Activated CD4-positive, alpha-beta T cell treated with anti-CD3 and anti-CD28 coated beads, Interleukin-2, amount 50 U/mL, for 24 hours (primary cell): ENCODE measurements at regions not wholly inside any gene's neighbourhood (a gene's known extent, or its start where the extent isn't known, plus 50 kb on each side); places are given as distances from the start of the nearest gene placed in this dataset.

Experiments used
- DNase-seq, 2 donors: peaks; one replicate each; pipeline ENCODE4 v3.0.0-alpha.2; 2020; ENCODE audit warnings: low read depth in 1 of 2, low spot score in 1 of 2

GRCh38 chr13:31049833-31050232 lies 111.9 kb downstream of the HSPH1 start:
- DNase-seq = no peak

- no peak for DNase-seq
Measured at GRCh38 chr13:31049083-31049482, 112.6 kb downstream of the HSPH1 start.

- no peak for DNase-seq
Measured at GRCh38 chr13:31048521-31048920, 113.2 kb downstream of the HSPH1 start.

- DNase-seq = no peak
Measured at GRCh38 chr13:31046711-31047279, 114.3 kb downstream of the TEX26 start.

GRCh38 chr13:31045286-31046081 lies 113.0 kb downstream of the TEX26 start:
- DNase-seq = peak; percentile 43 to 80

GRCh38 chr13:31044364-31045285 lies 112.2 kb downstream of the TEX26 start:
- DNase-seq = peak; percentile 63 to 81

GRCh38 chr13:31043957-31044356 lies 111.5 kb downstream of the TEX26 start:
- no peak for DNase-seq

- no peak for DNase-seq
Measured at GRCh38 chr13:31042481-31043165, 110.2 kb downstream of the TEX26 start.

GRCh38 chr13:31042049-31042448 lies 109.6 kb downstream of the TEX26 start:
- no peak for DNase-seq

- peak in 1 of 2 donors; percentile 22 for DNase-seq
Measured at GRCh38 chr13:31038834-31039552, 106.5 kb downstream of the TEX26 start.

- no peak for DNase-seq
Measured at GRCh38 chr13:31037874-31038500, 105.5 kb downstream of the TEX26 start.

- no peak for DNase-seq
Measured at GRCh38 chr13:31036731-31037695, 104.6 kb downstream of the TEX26 start.

GRCh38 chr13:31035185-31035965 lies 102.9 kb downstream of the TEX26 start:
- DNase-seq = no peak

GRCh38 chr13:31032528-31033113 lies 100.2 kb downstream of the TEX26 start:
- DNase-seq = no peak

GRCh38 chr13:31031482-31031881 lies 99.0 kb downstream of the TEX26 start:
- no peak for DNase-seq

- DNase-seq = no peak
Measured at GRCh38 chr13:31029102-31029501, 96.6 kb downstream of the TEX26 start.

- no peak for DNase-seq
Measured at GRCh38 chr13:31027136-31027535, 94.7 kb downstream of the TEX26 start.
